Keratinocyte (primary cell): ENCODE measurements at regions not wholly inside any gene's neighbourhood (a gene's known extent, or its start where the extent isn't known, plus 50 kb on each side); places are given as distances from the start of the nearest gene placed in this dataset.
A peak's percentile ranks its signal among the peaks of the same experiment; 100 is the strongest.

Experiments
- DNase-seq: peaks from one replicate; pipeline ENCODE4 v3.0.0-alpha.2; 2011; ENCODE audit warnings: low read depth, missing footprints, low spot score
- FAIRE-seq: peaks from 2 replicates; lab custom pipeline; 2011; peaks lifted over from hg19 to GRCh38; lab: Jason Lieb, UNC
- H2AFZ ChIP-seq: 2 replicates; pipeline ENCODE4 v1.6.0; 2012; ENCODE audit warnings: low read length, control low read depth, inconsistent platforms; ENCODE audit not compliant: control insufficient read depth
- H3K27ac ChIP-seq: 2 replicates; pipeline ENCODE4 v1.5.1; 2011; ENCODE audit warnings: low read length; ENCODE audit not compliant: control insufficient read depth, insufficient read depth
- H3K27me3 ChIP-seq: 3 replicates; pipeline ENCODE4 v1.6.0; 2011; ENCODE audit warnings: low read length; ENCODE audit not compliant: control insufficient read depth, insufficient read depth; ENCODE audit errors: extremely low read depth
- H3K36me3 ChIP-seq, 2 experiments: 2 replicates in 1 of 2; 3 replicates in 1 of 2; pipeline ENCODE4 v1.5.1; 2011; ENCODE audit warnings: low read length in 2 of 2, mild to moderate bottlenecking in 1 of 2; ENCODE audit not compliant: control insufficient read depth in 2 of 2, insufficient read depth in 2 of 2; ENCODE audit errors: extremely low read depth in 1 of 2
- H3K4me1 ChIP-seq: 3 replicates; pipeline ENCODE4 v1.5.1; 2011; ENCODE audit warnings: low read length; ENCODE audit not compliant: control insufficient read depth, insufficient read depth; ENCODE audit errors: extremely low read depth
- H3K4me2 ChIP-seq: 3 replicates; pipeline ENCODE4 v1.6.0; 2011; ENCODE audit warnings: low read depth, low read length; ENCODE audit not compliant: control insufficient read depth, insufficient read depth; ENCODE audit errors: extremely low read depth
- H3K4me3 ChIP-seq, 3 experiments: fragments of 200-600 bp in 1 of 3; sonication (generic) in 1 of 3; 2 replicates in 2 of 3; 3 replicates in 1 of 3; pipeline ENCODE4 v1.5.1; 2011 to 2016; ENCODE audit warnings: low read length in 3 of 3, mild to moderate bottlenecking in 3 of 3, control low read depth in 2 of 3, inconsistent platforms in 1 of 3, low read depth in 1 of 3, mixed read lengths in 1 of 3, mixed run types in 1 of 3, moderate library complexity in 1 of 3; ENCODE audit not compliant: control insufficient read depth in 2 of 3, insufficient read depth in 2 of 3; ENCODE audit errors: extremely low read depth in 1 of 3
- H3K79me2 ChIP-seq: 2 replicates; pipeline ENCODE4 v1.6.0; 2012; ENCODE audit warnings: low read length; ENCODE audit not compliant: control insufficient read depth, insufficient read depth
- H3K9ac ChIP-seq: 3 replicates; pipeline ENCODE4 v1.6.0; 2011; ENCODE audit warnings: low read length; ENCODE audit not compliant: control insufficient read depth, insufficient read depth; ENCODE audit errors: extremely low read depth
- H3K9me1 ChIP-seq: 3 replicates; pipeline ENCODE4 v1.6.0; 2011; ENCODE audit warnings: low read length; ENCODE audit not compliant: control insufficient read depth, insufficient read depth; ENCODE audit errors: extremely low read depth
- H3K9me3 ChIP-seq: 2 replicates; pipeline ENCODE4 v1.5.1; 2012; ENCODE audit warnings: low read depth, low read length; ENCODE audit not compliant: control insufficient read depth
- H4K20me1 ChIP-seq: 3 replicates; pipeline ENCODE4 v1.6.0; 2011; ENCODE audit warnings: low read length; ENCODE audit not compliant: control insufficient read depth, insufficient read depth; ENCODE audit errors: extremely low read depth
- EZH2 ChIP-seq: IDR thresholded peaks from one replicate; pipeline ENCODE4 v1.6.1; 2012; ENCODE audit warnings: inconsistent platforms, mild to moderate bottlenecking, low read length, moderate library complexity
- dilution Hi-C: fragments of 300-500 bp; cut with MboI; formaldehyde crosslinking; loops from one replicate; pipeline ENCODE4 v1.7.0; 2020; ENCODE audit warnings: low sequenced_read_pairs; ENCODE audit not compliant: extremely low pct_ligation_motif_present
- TF ChIP-seq, protein P1 (sequence below), 3 experiments: IDR thresholded peaks in 1 of 3; conservative IDR thresholded peaks in 1 of 3; optimal IDR thresholded peaks in 1 of 3; 2 replicates in 2 of 3; 3 replicates in 1 of 3; pipeline versions ENCODE3 to v1.5.1; 2011; ENCODE audit warnings: low read length in 3 of 3, mild to moderate bottlenecking in 3 of 3, moderate library complexity in 2 of 3, control low read depth in 1 of 3, inconsistent platforms in 1 of 3; ENCODE audit not compliant: insufficient read depth in 2 of 3; ENCODE audit errors: extremely low read depth in 1 of 3

DNA sequence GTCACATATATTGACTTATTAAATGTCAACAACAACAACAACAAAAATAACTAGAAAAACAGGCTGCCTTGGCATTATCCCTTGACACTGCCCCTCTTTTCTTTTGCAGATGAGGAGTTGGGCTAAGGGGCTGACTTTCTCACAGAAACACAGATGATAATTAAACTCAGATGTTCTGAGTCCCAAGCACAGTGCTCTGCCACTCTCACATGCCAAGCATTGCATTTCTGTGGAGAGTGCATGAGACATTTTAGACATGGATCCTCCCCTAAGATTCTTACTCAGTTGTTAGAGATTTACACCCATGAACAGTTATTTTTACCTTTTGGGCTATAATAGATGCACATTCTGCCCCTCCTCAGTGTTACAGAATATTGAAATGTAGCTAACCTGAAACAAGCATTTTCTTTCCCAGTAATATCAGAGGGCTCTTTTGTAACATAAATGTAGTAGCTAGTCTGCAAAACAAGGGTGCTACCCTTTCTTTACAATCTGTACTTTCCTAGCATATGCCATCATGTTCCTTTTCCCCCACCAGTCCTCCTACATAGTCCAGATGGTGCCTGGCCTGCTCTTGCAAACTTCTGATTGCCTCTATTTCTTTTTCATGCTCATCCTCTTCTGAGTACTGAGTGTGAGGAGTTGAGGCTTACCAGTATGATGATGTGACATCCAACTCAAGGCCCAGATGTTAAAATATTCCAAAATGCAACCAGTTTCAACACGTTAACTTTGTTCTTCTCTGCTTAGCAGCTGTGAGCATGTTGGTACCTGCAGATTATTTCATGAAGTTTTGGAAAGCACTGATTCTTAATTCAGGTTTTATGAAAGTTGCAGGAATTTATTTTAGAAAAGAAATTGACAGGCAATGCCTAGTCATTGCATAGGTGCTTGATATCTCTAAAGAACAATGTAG is 125.0 kb upstream of the ATP2B1 start:
- no peaks in the 10 kb centered on the region for H3K9me3 ChIP-seq
- dilution Hi-C loops, result no loop called here
- no peak overlapping the region for H3K4me3 ChIP-seq
- no peaks in the 10 kb centered on the region for H3K36me3 ChIP-seq
- FAIRE-seq, result peak; percentile 76
- H3K4me2 ChIP-seq, result peak overlapping the region; percentile 30
- TF ChIP-seq, protein P1, sequence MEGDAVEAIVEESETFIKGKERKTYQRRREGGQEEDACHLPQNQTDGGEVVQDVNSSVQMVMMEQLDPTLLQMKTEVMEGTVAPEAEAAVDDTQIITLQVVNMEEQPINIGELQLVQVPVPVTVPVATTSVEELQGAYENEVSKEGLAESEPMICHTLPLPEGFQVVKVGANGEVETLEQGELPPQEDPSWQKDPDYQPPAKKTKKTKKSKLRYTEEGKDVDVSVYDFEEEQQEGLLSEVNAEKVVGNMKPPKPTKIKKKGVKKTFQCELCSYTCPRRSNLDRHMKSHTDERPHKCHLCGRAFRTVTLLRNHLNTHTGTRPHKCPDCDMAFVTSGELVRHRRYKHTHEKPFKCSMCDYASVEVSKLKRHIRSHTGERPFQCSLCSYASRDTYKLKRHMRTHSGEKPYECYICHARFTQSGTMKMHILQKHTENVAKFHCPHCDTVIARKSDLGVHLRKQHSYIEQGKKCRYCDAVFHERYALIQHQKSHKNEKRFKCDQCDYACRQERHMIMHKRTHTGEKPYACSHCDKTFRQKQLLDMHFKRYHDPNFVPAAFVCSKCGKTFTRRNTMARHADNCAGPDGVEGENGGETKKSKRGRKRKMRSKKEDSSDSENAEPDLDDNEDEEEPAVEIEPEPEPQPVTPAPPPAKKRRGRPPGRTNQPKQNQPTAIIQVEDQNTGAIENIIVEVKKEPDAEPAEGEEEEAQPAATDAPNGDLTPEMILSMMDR (optimal IDR thresholded peaks at IDR 0.05 in 1 of 3, IDR thresholded peaks at IDR 0.05 in 1 of 3, conservative IDR thresholded peaks at IDR 0.05 in 1 of 3; ENCODE audit: extremely low read depth in 1 of 3, insufficient read depth in 2 of 3, low read length in 3 of 3), result no peak
- TF ChIP-seq EZH2, result no peak
- no peaks in the 10 kb centered on the region for H4K20me1 ChIP-seq
- DNase-seq, result peak; percentile 1
- H3K9ac ChIP-seq, result no peak overlapping the region
- no peaks in the 10 kb centered on the region for H3K79me2 ChIP-seq
- H3K27ac ChIP-seq, result no peak overlapping the region
- peaks cover 10% of the 10 kb centered on the region for H3K4me1 ChIP-seq
- no peaks in the 10 kb centered on the region for H3K9me1 ChIP-seq
- no peak overlapping the region for H2AFZ ChIP-seq
- no peaks in the 10 kb centered on the region for H3K27me3 ChIP-seq

DNA sequence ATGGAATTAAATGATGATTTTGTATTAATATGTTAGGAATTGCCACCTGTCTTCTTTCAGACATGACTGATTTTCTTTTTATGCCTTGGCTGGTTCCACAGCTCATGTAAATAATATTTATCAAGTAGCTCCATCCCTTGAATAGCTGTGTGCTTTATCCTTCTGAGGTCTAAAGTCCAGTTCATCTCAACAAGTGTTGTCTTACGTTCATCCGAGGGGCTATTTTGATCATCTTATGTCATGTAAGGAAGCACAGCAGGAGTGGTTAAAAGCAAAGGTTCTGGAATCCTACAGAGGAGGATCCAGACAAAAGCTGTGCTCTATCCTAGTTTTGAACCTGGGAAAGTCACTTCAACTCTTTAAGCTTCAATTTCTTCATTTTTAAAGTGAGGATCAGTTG is 123.7 kb upstream of the ATP2B1 start:
- TF ChIP-seq, protein P1 (optimal IDR thresholded peaks at IDR 0.05 in 1 of 3, IDR thresholded peaks at IDR 0.05 in 1 of 3, conservative IDR thresholded peaks at IDR 0.05 in 1 of 3; ENCODE audit: extremely low read depth in 1 of 3, insufficient read depth in 2 of 3, low read length in 3 of 3), result no peak
- TF ChIP-seq EZH2, result no peak
- H3K27me3 ChIP-seq, result no peaks in the 10 kb centered on the region
- no peaks in the 10 kb centered on the region for H3K79me2 ChIP-seq
- dilution Hi-C loops, result no loop called here
- no peaks in the 10 kb centered on the region for H3K9me1 ChIP-seq
- no peak overlapping the region for H3K27ac ChIP-seq
- no peaks in the 10 kb centered on the region for H4K20me1 ChIP-seq
- FAIRE-seq, result no peak
- no peak overlapping the region for H3K4me2 ChIP-seq
- DNase-seq, result no peak
- no peak overlapping the region for H3K4me3 ChIP-seq
- H3K4me1 ChIP-seq, result peaks cover 10% of the 10 kb centered on the region
- H2AFZ ChIP-seq, result no peak overlapping the region
- H3K9me3 ChIP-seq, result no peaks in the 10 kb centered on the region
- H3K9ac ChIP-seq, result no peak overlapping the region
- H3K36me3 ChIP-seq, result no peaks in the 10 kb centered on the region
